ENCODE measurements at regions not wholly inside any gene's neighbourhood (a gene's known extent, or its start where the extent isn't known, plus 50 kb on each side); places are given as distances from the start of the nearest gene placed in this dataset.
"Not testable (repeated sequence)": the region's sequence is repeated elsewhere in the genome, so short reads cannot be mapped to it uniquely, and the experiment has no call there.

- Histone ChIP-seq H3K27me3 (ENCODE audit: insufficient read depth, low read length, poor library complexity, severe bottlenecking) (no peaks in the 10 kb centered on the region), H3K9me3 (ENCODE audit: insufficient read depth, low read depth, low read length) (no peaks in the 10 kb centered on the region), H3K4me3 (ENCODE audit: low read length, poor library complexity, severe bottlenecking) (no peak overlapping the region), H3K36me3 (ENCODE audit: insufficient read depth, low read length) (no peaks in the 10 kb centered on the region), H4K20me1 (ENCODE audit: insufficient read depth, low read length, poor library complexity, severe bottlenecking) (no peaks in the 10 kb centered on the region), H3K9ac (ENCODE audit: low read depth, low read length, poor library complexity, severe bottlenecking) (no peak overlapping the region), H3K4me1 (ENCODE audit: insufficient read depth, low read length, poor library complexity, severe bottlenecking) (no peaks in the 10 kb centered on the region), H3F3A (ENCODE audit: low read depth) (no peaks in the 10 kb centered on the region), H2AFZ (ENCODE audit: low read length) (no peak overlapping the region), H3K4me2 (ENCODE audit: low read depth, low read length, poor library complexity, severe bottlenecking) (no peak overlapping the region), H3K79me2 (ENCODE audit: insufficient read depth, low read length) (no peaks in the 10 kb centered on the region), H3K9me2 (replicated peaks; ENCODE audit: low read depth, low read length) (no peaks in the 10 kb centered on the region)
- TF ChIP-seq EZH2phosphoT487 (IDR thresholded peaks at IDR 0.05; ENCODE audit: borderline replicate concordance), result no peak
- TF ChIP-seq CTCF (conservative IDR thresholded peaks at IDR 0.05; ENCODE audit: low read length), result no peak
These were observed 222.2 kb downstream of the WNT5A start for GRCh38 chr3:55264919-55265318.

GRCh38 chr3:55252921-55253320, 234.2 kb downstream of the WNT5A start:
- H3K9me2 ChIP-seq (replicated peaks; ENCODE audit: low read depth, low read length), result no peaks in the 10 kb centered on the region
- no peak overlapping the region for H3K9ac ChIP-seq (ENCODE audit: low read depth, low read length, poor library complexity, severe bottlenecking)
- H3K4me2 ChIP-seq (ENCODE audit: low read depth, low read length, poor library complexity, severe bottlenecking), result no peak overlapping the region
- no peaks in the 10 kb centered on the region for H3K36me3 ChIP-seq (ENCODE audit: insufficient read depth, low read length)
- no peaks in the 10 kb centered on the region for H3K27me3 ChIP-seq (ENCODE audit: insufficient read depth, low read length, poor library complexity, severe bottlenecking)
- no peaks in the 10 kb centered on the region for H3F3A ChIP-seq (ENCODE audit: low read depth)
- H3K4me3 ChIP-seq (ENCODE audit: low read length, poor library complexity, severe bottlenecking), result no peak overlapping the region
- H2AFZ ChIP-seq (ENCODE audit: low read length), result no peak overlapping the region
- no peaks in the 10 kb centered on the region for H3K9me3 ChIP-seq (ENCODE audit: insufficient read depth, low read depth, low read length)
- H3K4me1 ChIP-seq (ENCODE audit: insufficient read depth, low read length, poor library complexity, severe bottlenecking), result no peaks in the 10 kb centered on the region
- TF ChIP-seq CTCF (conservative IDR thresholded peaks at IDR 0.05; ENCODE audit: low read length) (no peak), EZH2phosphoT487 (IDR thresholded peaks at IDR 0.05; ENCODE audit: borderline replicate concordance) (no peak)
- no peaks in the 10 kb centered on the region for H4K20me1 ChIP-seq (ENCODE audit: insufficient read depth, low read length, poor library complexity, severe bottlenecking)
- H3K79me2 ChIP-seq (ENCODE audit: insufficient read depth, low read length), result no peaks in the 10 kb centered on the region

- H3K4me3 ChIP-seq (ENCODE audit: low read length, poor library complexity, severe bottlenecking); H3K27me3 ChIP-seq (ENCODE audit: insufficient read depth, low read length, poor library complexity, severe bottlenecking); H3K9me3 ChIP-seq (ENCODE audit: insufficient read depth, low read depth, low read length); H3K4me2 ChIP-seq (ENCODE audit: low read depth, low read length, poor library complexity, severe bottlenecking); H3K79me2 ChIP-seq (ENCODE audit: insufficient read depth, low read length); H3F3A ChIP-seq (ENCODE audit: low read depth); H3K9ac ChIP-seq (ENCODE audit: low read depth, low read length, poor library complexity, severe bottlenecking); H2AFZ ChIP-seq (ENCODE audit: low read length); H4K20me1 ChIP-seq (ENCODE audit: insufficient read depth, low read length, poor library complexity, severe bottlenecking); H3K36me3 ChIP-seq (ENCODE audit: insufficient read depth, low read length); H3K9me2 ChIP-seq (replicated peaks; ENCODE audit: low read depth, low read length): not testable (repeated sequence)
- H3K4me1 ChIP-seq (ENCODE audit: insufficient read depth, low read length, poor library complexity, severe bottlenecking), result peaks cover 22% of the 10 kb centered on the region
These were observed 237.9 kb downstream of the WNT5A start for GRCh38 chr3:55249156-55249555.

GRCh38 chr3:55247666-55248065, 239.4 kb downstream of the WNT5A start:
- Histone ChIP-seq H3K27me3 (ENCODE audit: insufficient read depth, low read length, poor library complexity, severe bottlenecking) (no peaks in the 10 kb centered on the region), H3F3A (ENCODE audit: low read depth) (no peaks in the 10 kb centered on the region), H2AFZ (ENCODE audit: low read length) (no peak overlapping the region), H3K4me2 (ENCODE audit: low read depth, low read length, poor library complexity, severe bottlenecking) (no peak overlapping the region), H4K20me1 (ENCODE audit: insufficient read depth, low read length, poor library complexity, severe bottlenecking) (no peaks in the 10 kb centered on the region), H3K9me2 (replicated peaks; ENCODE audit: low read depth, low read length) (no peaks in the 10 kb centered on the region), H3K79me2 (ENCODE audit: insufficient read depth, low read length) (no peaks in the 10 kb centered on the region), H3K4me3 (ENCODE audit: low read length, poor library complexity, severe bottlenecking) (no peak overlapping the region), H3K9ac (ENCODE audit: low read depth, low read length, poor library complexity, severe bottlenecking) (no peak overlapping the region), H3K4me1 (ENCODE audit: insufficient read depth, low read length, poor library complexity, severe bottlenecking) (peaks cover 35% of the 10 kb centered on the region), H3K9me3 (ENCODE audit: insufficient read depth, low read depth, low read length) (no peaks in the 10 kb centered on the region), H3K36me3 (ENCODE audit: insufficient read depth, low read length) (no peaks in the 10 kb centered on the region)
- TF ChIP-seq CTCF (conservative IDR thresholded peaks at IDR 0.05; ENCODE audit: low read length) (no peak), EZH2phosphoT487 (IDR thresholded peaks at IDR 0.05; ENCODE audit: borderline replicate concordance) (no peak)

Data from Loucy (cell line).